ENCODE measurements at regions not wholly inside any gene's neighbourhood (a gene's known extent, or its start where the extent isn't known, plus 50 kb on each side); places are given as distances from the start of the nearest gene placed in this dataset.

DNA sequence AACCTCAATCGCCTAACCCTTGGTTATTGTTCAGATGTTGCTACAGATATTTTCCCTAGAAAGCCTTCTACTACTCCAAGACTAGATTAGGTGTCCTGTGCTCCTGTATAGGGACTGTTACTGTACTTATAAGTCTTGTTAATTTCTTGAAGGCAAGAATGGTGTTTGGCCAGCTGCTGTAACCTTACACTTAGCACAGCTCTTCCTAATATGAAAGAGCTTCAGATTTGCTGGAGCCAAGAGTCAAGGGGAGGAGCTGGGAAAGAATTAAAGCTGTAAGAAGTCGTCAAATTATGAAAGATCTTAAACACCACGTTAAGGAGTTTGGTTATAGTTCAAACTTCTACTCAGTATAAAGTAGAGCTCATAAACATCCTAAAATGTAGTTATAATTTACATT lies 245.9 kb upstream of the TLL1 start:
- TF ChIP-seq, protein P1, sequence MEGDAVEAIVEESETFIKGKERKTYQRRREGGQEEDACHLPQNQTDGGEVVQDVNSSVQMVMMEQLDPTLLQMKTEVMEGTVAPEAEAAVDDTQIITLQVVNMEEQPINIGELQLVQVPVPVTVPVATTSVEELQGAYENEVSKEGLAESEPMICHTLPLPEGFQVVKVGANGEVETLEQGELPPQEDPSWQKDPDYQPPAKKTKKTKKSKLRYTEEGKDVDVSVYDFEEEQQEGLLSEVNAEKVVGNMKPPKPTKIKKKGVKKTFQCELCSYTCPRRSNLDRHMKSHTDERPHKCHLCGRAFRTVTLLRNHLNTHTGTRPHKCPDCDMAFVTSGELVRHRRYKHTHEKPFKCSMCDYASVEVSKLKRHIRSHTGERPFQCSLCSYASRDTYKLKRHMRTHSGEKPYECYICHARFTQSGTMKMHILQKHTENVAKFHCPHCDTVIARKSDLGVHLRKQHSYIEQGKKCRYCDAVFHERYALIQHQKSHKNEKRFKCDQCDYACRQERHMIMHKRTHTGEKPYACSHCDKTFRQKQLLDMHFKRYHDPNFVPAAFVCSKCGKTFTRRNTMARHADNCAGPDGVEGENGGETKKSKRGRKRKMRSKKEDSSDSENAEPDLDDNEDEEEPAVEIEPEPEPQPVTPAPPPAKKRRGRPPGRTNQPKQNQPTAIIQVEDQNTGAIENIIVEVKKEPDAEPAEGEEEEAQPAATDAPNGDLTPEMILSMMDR (conservative IDR thresholded peaks at IDR 0.05; ENCODE audit: low read depth, low read length), result no peak
- H3K4me3 ChIP-seq (ENCODE audit: low read length), result no peak overlapping the region
- no peak for DNase-seq (ENCODE audit: low read depth)

DNA sequence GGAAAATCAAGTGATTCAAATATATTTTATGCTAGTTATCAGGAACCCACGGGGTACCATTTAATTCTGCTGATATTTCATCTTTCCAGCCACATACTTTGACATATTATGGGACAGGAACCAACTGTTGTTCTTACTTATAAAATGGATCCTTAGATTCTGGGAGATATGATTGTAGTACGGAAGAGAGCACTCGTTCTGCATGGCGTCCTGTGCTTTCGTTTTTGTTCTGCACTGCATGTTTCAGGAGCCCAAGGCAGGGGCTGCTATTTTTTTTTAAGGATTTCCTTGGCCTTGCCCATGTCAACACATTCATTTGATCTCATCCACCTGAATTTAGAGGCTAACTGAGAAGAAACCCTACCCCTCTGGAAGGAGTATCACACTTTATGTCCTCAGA lies 245.5 kb upstream of the TLL1 start:
- TF ChIP-seq, protein P1 (conservative IDR thresholded peaks at IDR 0.05; ENCODE audit: low read depth, low read length), result no peak
- DNase-seq (ENCODE audit: low read depth), result no peak
- H3K4me3 ChIP-seq (ENCODE audit: low read length), result no peak overlapping the region

DNA sequence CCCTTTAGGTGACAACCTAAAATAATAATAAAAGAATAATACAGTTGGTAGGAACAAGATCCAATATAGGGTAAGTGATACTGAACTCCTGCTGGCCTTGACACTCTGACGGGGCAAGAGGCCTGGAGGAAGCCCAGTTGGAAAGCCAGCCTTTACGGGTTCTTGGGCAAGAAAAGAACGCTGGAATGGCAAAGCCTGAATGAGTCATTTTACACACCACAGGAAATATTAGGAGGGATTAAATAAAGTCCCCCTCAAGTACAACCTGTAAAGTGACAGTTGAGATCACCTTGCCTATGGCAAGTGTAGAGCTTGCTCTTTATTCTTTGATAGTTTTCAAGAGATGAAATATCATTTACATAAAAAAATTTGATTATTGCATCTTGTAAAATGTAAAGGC lies 244.5 kb upstream of the TLL1 start:
- no peak overlapping the region for H3K4me3 ChIP-seq (ENCODE audit: low read length)
- TF ChIP-seq, protein P1 (conservative IDR thresholded peaks at IDR 0.05; ENCODE audit: low read depth, low read length), result no peak
- DNase-seq (ENCODE audit: low read depth), result peak; percentile 53

DNA sequence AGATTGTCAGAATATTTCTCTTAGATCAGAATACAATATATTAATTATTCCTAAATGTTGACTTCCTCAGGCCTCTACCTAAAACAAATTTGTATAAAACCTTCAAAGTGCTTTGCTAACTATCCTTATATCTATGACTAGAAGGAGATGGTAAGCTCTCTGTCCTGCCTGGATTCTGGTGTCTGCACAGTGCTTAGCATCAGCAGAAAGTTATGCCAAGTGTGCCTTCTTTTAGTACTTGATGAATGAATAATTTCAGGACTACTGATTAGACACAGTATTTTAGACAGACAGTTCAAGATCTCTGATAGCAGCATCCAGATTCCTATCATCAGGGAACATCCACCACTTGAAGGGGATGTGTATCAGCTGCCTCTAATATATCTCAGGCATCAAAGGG lies 242.4 kb upstream of the TLL1 start:
- TF ChIP-seq, protein P1 (conservative IDR thresholded peaks at IDR 0.05; ENCODE audit: low read depth, low read length), result no peak
- H3K4me3 ChIP-seq (ENCODE audit: low read length), result no peak overlapping the region
- DNase-seq (ENCODE audit: low read depth), result no peak

DNA sequence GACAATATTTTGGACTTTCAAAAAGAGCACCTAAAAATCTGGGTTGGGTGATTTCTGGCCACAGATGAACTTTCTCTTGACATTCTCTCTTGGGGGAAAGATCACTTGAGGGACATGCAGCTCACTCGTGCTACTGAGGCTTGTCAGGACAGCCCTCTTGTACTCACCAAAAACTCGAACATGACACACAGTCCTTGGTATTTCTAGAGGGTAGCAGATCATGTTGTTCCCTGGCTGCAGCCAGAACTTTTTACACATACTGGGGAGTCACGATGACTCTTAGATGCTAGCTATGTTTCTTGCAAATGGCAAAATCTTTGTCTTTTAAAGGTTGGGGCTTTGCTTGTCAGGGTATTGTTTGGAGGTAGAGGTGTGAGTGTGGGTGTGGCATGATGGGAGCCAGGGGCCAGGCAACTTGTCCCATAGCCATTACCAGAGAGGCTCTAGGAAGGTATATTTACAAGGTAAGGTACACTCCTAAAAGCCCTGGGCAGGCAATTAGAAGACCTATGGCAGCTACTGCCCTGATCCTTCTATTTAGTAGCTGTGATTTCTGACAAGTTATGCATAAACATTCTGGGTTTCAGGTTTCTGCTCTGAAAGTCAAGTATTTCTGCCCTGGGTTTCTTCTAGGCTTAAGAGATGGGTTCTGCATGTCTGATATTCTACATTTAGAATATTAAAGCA lies 241.7 kb upstream of the TLL1 start:
- no peak for DNase-seq (ENCODE audit: low read depth)
- no peak overlapping the region for H3K4me3 ChIP-seq (ENCODE audit: low read length)
- TF ChIP-seq, protein P1 (conservative IDR thresholded peaks at IDR 0.05; ENCODE audit: low read depth, low read length), result no peak

DNA sequence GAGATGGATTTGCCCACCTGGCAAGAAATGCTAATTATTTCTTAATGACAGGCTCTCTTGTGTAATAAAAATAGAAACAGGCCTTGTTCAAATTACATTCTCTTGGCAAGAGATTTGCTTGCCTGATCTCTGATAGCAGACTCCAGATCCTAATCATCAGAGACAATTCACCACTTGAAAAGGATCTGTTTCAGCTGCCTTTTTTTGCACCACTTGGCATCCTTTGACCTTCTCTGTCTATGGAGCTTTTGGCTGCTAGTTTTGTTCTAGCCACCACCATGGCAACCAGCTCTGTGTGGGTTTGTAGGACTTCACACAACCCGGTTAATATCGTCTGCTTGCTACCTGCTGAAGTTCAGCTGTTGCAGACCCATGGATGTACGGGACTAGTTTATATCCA lies 241.1 kb upstream of the TLL1 start:
- TF ChIP-seq, protein P1 (conservative IDR thresholded peaks at IDR 0.05; ENCODE audit: low read depth, low read length), result no peak
- no peak for DNase-seq (ENCODE audit: low read depth)
- no peak overlapping the region for H3K4me3 ChIP-seq (ENCODE audit: low read length)

DNA sequence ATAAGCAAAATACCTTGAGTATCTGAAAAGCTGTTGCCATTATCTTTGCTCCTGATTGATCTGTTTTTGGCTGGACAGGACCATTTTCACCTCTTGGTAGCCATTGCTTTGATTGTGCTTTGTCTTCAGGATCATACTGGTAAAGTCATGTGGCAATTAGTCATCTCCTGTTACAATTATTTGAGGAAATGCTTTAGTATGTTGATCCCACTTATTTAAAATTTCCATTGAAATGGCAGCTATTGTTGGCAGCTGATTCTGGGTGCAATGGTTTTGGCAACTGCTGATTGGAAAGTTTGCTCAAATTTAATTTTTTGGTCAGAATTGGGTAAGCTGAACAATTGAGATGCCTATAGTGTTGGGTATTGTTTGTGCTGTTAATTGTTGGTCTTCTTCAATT lies 238.3 kb upstream of the TLL1 start:
- TF ChIP-seq, protein P1 (conservative IDR thresholded peaks at IDR 0.05; ENCODE audit: low read depth, low read length), result no peak
- no peak for DNase-seq (ENCODE audit: low read depth)
- no peak overlapping the region for H3K4me3 ChIP-seq (ENCODE audit: low read length)
